GM18873 (cell line): ENCODE measurements at regions not wholly inside any gene's neighbourhood (a gene's known extent, or its start where the extent isn't known, plus 50 kb on each side); places are given as distances from the start of the nearest gene placed in this dataset.
"Not testable (repeated sequence)": the region's sequence is repeated elsewhere in the genome, so short reads cannot be mapped to it uniquely, and the experiment has no call there.

Source experiments
- ATAC-seq: cut with Tn5 transposase; IDR thresholded peaks from one replicate; pipeline ENCODE4 v1.9.1; 2021; ENCODE audit warnings: mild to moderate bottlenecking, moderate library complexity, moderate number of reproducible peaks; ENCODE audit not compliant: unreplicated experiment, low FRiP score

DNA sequence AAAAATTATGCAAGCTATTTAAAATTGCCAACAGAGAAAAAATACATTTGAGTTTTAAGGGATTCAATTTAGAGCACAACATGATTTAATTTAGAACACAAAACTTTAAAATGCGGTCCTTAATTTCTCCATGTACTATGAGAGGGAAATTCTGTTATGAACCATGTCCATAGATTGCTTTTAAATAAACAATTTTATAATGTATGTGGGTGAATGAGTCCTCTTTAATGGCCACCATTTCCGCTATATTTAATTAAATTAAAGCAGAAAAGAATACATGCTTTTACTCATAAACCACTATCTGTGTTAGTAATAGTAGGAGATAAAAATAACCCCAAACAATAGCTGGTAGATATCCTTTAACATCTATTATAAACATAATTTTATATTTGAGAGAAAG lies 914.6 kb downstream of the LTN1 start:
- ATAC-seq: no peak

DNA sequence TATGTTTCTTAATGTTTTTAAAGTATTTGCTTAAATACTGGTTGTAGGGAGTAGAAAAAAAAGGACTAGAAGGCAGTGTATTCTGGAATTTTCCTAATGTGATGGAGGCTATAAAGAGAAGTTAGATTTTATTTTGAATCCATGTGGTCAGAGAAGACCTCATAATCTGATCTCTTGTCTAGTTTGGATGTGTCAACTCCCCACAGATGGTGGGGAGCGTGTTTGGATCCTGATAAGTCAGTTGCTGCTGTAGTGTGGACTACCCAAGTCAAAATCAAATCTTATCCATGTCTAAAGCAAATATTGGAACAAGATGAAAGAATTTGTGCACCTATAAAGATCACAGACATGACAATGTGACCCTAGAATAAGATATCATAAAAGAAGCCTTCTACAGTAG lies 918.0 kb downstream of the LTN1 start:
- ATAC-seq: no peak

DNA sequence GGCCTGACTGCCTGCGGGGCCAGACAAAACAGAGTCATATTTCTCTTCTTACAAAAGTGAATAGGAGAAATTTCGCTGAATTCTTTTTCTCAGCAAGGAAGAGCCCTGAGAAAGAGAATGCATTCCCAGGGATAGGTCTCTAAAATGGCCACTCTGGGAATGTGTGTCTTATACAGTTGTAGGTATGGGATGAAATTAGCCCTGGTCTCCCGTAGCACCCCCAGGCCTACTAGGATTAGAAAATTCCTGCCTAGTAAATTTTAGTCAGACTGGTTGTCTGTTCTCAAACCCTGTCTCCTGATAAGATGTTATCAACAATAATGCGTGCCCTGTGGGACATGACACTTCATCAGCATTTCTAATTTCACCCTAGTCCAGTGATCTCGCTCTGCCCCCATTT lies 920.1 kb downstream of the LTN1 start:
- no peak for ATAC-seq

DNA sequence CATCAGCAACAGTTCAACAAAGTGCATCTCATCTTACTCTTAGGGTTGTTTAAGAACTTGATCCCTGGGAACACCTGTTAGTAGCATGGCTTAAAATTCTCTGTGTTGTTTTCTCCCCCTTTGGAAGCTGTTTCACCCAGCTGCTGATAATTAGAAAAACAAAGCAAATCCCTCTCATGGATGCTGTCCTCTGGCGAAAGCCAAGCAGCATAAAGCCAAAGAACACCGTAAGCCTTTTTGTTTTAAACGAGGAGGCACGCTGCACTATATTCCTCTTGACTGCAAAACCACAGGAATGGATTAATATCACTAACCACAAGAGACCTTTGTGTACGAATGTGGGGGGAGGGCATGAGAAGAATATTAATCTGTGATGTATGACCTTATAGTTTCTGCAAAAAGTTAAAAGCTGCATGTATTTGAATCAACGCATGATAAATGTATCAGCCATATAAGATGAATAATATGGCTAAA lies 923.2 kb downstream of the LTN1 start:
- ATAC-seq: no peak

DNA sequence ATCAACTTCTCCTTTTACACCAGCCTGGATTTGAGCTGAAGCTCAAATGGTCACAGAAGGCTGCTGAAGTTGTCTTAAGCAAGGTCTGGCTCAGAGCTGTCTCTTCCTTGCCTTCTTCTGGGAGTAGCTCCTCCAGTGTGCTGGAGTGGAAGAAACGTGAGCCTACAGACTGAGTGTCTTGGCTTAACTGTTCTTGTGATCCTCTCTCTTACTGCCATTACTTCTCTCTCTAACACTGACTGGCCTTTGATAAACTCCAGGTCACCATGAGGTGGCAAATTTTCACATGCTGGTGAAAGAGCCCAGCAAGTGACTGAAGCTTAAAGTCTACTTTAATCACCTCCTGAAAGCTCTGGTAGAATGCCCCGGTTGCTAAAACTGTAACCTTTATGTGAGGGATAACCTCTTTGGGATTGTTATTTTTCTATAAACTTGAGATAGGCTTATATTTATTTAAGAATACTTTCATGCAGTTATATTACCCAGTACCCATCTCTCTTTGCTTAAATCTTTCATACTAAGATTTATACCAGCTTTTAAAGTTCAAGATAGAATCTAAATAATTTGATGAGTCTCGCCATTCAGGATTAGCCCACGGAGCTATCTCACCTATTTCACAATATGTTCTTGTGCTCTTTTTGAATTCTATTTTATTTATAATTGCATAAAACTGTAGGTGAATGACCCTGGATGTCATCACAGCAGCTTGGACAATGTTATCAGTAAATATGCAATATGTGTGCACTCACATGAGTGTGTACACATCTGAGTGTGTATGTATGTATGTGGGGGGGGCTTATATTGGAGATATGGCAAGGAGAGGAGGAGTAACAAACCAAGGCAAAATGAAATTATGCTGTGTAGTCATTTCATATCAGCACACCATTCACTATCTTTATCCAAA lies 924.0 kb downstream of the LTN1 start:
- no peak for ATAC-seq

DNA sequence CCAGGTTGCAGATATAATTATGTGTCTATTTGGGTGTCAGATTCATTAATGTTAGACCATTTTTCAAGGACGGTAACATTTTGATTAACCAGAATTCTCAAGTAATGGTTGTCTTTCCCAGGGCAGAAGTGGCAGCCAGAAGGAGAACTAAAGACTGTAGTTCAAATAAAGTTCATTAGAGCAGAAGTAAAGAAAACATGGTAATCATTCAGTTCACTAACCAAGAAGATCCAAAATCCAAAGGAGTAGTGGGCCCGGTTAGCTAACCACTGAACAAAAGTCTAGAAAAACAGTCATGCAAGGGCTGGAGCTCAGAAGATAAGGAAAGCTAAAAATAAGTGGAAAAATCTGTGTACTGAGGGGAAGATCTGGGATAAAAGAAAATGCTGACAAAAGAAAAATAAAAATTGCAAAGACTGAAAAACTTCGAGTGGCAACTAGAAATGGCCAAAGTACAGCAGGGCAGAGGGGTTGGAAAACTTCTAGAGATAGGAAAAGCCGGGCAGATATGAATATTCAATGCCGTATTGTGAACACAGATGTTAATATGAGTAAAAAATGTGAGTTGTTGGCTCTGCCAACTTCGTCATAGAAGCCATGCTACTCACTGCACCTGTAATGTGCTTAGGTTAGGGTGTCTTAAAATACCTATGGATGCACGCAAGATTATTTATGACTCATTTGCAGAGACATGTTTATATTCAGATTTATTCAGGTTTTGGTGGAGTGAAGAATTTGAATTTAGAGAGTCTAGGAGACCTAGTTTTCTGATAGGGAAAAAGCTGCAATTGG lies 925.9 kb downstream of the LTN1 start:
- no peak for ATAC-seq

DNA sequence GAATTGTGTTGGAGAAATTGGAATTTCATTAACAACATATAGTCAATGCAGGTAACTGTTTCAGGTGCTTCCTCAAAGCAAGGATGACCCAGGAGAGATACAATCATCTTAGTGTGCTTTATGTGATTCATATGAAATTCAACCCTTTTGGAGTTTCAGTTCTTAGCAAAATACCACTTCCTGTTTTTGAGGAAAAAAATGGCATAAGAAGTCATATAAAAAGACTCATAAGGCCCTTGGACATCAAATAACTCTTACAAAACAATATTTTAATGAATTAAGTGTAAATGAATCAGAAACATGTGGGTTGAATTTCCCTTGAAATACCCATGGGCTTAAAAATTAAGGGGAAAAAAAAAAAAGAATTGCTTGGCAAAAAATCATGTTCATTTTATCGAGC lies 926.6 kb downstream of the LTN1 start:
- no peak for ATAC-seq

DNA sequence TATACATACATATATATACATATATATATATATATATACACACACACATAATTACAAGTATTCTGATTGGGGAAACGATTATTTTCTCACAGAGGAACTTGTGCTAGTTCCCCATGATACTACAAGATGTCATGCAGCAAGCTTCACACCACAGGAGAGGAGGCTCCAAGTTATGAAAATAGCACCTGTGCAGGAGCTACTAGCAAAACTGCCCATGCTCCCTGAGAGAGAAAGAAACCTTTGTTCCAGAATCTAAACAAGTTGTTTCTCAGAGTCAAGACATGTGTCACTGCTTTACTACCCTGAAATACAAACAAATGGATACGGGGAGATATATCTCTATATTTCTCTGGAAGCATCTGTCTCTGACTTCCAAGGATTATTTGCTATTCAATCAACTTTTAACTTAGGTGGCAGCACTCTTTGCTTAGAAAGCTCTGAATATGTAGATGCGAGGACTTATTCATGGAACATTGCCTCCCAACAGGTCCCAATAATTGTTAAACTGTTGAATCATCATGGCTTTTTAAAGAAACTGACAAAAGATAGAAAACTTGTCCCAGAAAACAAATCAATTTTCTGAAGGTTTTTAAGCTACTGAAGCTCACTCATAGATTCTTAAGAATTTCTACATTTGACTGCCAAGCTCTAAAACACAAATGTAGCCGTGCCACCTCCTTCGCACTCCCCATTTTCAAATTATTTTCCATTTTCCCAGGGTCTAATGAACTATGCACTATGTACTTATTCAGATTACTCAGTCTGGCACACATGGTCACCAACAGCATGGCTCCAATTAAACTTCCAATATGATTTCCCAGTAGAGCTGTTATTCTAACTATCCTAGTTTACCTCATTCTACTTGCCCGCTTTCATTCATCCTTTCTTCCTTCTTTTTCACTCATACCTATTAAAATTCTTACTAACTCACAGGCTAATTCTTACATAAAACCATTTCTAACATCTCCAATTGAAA lies 929.1 kb downstream of the LTN1 start:
- no peak for ATAC-seq

DNA sequence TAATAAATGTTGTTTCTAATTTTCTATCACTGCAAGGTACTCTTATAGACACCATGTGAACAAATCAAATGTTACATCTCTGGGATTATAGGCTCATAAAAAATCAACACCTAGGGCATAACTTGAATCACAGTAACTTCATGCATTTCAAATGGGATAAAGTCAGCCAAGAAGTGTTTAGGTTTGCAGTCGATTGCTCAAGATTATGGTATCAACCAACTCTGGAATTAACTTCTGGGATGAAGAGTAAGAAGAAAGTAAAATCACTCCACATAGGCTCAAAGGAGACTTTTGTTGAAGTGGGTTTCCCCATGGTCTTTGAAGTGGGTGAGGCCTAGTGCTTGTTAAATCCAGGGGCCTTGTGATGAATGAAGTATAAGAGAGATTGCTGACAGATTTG lies 939.7 kb downstream of the LTN1 start:
- ATAC-seq: not testable (repeated sequence)

DNA sequence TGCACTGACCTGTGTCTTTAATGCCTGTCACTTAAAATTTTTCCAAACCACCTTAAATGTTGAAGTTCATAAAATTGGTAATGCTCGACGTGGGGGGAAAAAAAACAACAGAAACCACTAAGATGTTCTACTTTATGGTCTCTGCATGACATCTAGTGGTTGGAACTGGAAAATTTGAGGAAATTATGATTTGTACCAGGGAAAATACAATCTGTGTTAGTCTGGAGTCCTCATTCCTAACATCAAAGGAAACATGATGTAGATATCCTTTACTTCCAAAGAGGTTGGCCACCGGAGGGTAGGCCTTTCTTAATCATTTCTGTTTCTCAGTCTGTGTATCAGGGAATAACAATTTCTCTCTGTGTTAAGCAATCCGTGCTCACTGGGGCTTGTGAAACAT lies 941.0 kb downstream of the LTN1 start:
- not testable (repeated sequence) for ATAC-seq

DNA sequence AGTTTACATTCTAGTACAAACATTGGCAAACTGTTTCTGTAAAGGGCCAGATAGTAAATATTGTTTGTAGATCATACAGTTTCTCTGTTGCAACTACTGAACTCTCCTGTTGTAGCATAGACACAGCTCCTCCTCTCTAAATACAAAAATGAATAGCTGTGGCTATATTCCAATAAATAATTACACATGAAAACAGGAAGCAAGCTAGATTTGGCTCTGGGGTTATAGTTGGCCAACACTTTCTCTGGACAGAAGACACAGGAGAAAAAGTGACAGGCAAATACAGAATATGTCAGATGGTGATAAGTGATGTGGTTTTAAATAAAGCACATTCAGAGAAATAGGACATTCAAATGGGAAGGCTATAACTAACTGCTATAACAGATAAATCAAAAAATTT lies 957.0 kb downstream of the LTN1 start:
- ATAC-seq: not testable (repeated sequence)

DNA sequence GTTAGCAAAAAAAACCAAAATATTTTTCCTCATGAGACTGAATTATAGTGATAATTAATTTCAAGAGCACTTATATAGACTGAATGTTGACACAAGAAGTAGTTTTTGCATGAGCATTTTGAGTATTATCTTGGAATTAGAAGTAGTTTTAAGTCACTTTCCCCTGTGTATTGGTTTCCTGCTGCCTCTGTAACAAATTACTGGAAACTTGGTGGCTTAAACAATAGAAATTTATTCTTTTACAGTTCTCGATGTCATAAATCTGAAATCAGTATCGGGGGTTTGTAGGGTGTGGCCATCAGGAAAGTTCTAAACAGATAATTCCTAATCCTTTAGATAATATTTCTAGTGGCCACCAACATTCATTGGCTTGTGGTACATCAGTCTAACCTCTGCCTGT lies 957.8 kb downstream of the LTN1 start:
- not testable (repeated sequence) for ATAC-seq

DNA sequence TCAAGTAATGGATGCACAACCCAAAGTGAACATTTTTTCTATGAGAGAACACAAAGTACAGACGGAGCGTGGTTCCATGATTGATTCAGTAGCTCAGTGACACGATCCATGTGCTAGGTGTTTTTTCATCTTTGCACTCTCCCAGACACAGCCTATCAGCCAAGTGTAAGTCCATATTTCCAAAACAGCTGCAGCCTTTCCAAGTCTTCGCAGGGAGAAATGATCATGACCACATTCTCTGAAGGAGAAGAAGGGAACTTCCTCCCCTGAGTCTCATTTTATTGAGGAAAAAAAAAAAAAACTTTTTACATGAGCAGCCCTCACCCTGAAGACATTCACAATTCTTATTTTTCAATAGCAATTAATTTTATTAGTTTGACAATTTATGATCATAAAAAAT lies 958.3 kb downstream of the LTN1 start:
- not testable (repeated sequence) for ATAC-seq

DNA sequence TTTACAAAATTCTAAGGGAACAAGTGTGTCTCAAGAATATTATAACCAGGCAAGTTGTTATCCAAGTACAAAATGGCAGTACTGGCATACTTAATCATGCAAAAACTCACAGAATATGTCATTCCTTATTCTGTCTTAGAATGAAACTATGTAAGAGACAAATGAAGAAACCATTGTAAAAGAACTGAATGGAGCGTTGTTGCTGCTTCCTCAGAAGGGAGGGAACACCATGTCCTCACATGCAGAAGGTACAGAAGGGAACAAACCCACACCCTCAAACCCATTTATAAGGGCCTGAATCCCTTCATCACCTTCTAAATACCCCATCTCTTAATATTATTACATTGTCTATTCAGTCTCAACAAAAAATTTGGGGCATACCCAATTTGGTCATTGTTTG lies 960.0 kb downstream of the LTN1 start:
- not testable (repeated sequence) for ATAC-seq

DNA sequence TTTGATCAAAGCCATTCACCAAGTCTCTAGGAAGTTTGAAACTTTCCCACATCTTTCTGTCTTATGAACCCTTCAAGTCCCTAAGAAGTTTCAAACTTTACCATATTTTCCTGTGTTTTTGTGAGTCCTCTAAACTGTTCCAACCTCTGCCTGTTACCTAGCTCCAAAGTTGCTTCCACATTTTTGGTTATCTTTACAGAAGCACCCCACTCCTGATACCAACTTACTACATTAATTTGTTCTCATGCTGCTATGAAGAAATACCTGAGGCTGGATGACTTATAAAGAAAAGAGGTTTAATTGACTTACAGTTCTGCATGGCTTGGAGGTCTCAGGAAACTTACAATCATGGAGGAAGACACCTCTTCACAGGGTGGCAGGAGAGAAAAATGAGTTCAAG lies 961.6 kb downstream of the LTN1 start:
- ATAC-seq: not testable (repeated sequence)

DNA sequence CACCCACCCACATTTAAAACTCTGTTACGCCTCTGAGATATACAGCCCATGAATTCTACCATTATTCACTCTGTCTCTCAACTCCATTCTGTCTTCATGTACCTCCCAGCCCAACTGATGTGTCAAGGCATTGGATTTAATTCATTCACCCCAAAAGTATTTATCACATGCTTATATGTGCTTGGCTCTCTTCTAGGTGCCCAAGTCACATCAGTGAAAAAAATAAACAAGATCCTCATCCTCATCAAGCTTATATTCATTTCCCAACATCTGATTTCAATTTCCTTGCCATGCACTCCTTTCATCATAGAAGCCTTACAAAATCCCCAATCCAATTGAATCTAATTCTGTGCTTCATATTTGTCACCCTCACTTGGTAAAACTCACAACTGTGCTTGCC lies 967.6 kb downstream of the LTN1 start:
- no peak for ATAC-seq

DNA sequence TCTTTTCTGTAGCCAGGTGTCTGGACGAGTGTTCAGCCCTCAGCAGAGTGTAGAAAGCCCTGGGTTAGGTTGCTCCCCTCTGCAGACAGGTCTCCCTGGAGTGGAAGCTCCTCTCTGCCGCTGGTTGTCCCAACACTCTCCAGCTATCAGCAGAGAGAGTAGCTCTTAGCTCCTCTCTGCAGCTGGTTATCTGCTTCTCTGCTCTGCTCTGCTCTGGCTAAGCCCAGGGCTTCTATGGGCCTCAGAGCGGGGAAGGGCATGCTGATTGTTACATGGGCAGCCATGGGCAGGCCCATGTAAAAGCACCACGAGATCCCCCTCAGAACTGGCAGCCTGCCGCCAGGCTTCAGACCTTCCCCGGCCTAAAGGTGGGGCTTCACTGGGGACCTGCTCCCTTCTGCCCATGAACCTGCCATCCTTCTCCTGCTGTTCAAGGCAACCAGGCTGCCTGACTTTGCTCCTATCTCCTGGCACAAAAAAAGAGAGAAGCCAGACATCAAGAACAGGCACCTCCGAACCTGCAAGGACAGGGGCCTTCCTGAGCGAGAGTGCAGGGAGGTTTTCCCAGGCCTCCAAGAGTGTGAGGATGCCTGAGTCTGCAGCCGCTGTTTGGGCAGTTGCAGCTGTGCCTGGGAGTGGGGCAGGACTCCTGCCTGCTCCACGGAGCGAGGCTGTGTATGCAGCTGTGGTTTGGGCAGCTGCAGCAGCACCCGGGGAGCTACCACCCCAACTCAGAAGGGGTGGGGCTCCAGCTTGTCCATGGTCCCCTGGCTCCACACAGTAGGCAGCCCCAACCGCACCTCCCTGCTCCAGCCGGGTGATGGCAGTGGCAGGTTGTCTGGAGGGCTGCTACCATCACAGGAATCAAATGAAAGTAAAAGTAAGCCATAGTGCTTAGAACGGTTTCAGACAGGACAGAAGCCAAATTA lies 973.7 kb downstream of the LTN1 start:
- ATAC-seq: no peak

DNA sequence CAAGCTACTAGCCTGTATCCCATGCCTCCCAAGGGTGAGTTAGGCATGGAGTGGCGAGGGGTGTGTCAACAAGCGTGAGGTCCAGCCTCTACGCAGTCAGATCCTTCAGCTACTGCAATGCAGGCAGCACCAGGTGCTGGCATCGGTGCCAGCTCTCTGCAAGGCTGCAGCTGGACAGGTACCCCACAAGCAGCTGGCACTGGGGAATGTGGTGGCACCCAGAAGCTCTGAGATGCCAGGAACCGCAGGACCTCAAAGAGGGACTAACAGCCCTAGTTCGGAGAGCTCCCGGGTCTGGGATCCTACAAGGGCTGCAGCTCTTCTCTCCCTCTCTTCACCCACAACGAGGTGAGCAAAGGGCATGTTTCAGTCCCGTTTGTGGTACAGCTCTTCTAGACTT lies 974.5 kb downstream of the LTN1 start:
- no peak for ATAC-seq

DNA sequence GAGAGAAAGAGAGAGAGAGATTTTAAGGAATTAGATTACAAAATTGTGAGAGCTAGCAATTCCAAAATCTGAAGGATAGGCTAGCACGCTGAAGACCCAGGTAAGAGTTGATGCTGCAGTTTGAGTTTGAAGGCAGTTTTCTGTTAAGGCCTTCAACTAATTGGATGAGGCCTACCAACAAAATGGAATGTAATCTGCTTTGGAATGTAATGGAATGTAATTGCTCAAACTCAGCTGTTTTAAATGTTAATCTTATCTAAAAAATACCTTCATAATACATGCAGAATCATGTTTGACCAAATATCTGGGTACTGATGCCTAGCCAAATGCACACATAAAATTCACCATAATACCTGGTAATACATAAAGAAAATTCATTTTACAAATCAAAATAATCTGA lies 976.1 kb downstream of the LTN1 start:
- no peak for ATAC-seq
